Spinal cord (tissue), 9 donors: ENCODE measurements at regions not wholly inside any gene's neighbourhood (a gene's known extent, or its start where the extent isn't known, plus 50 kb on each side); places are given as distances from the start of the nearest gene placed in this dataset.

Experiments used
- DNase-seq, 6 donors: peaks; one replicate each; pipeline versions ENCODE4 v3.0.0 to v3.0.0-alpha.2; 2013 to 2015; ENCODE audit warnings: low spot score in 6 of 6, low read depth in 4 of 6
- H3K27ac ChIP-seq: one replicate; pipeline ENCODE4 v1.5.1; 2013; ENCODE audit warnings: low read depth, low read length, control low read depth
- H3K27me3 ChIP-seq: one replicate; pipeline ENCODE4 v1.6.1; 2013; ENCODE audit warnings: low read length; ENCODE audit not compliant: control insufficient read depth, insufficient read depth
- H3K36me3 ChIP-seq: one replicate; pipeline ENCODE4 v1.6.1; 2013; ENCODE audit warnings: low read length; ENCODE audit not compliant: control insufficient read depth, insufficient read depth
- H3K4me1 ChIP-seq: one replicate; pipeline ENCODE4 v1.6.1; 2013; ENCODE audit warnings: low read length; ENCODE audit not compliant: control insufficient read depth, insufficient read depth
- H3K4me3 ChIP-seq: one replicate; pipeline ENCODE4 v1.5.1; 2013; ENCODE audit warnings: low read depth, low read length, control low read depth
- H3K9me3 ChIP-seq: one replicate; pipeline ENCODE4 v1.6.1; 2013; ENCODE audit warnings: low read length; ENCODE audit not compliant: control insufficient read depth, insufficient read depth
- WGBS: methylation state at CpG from one replicate; pipeline ENCODE4 v1.1.5; 2013; ENCODE audit warnings: missing lambda C conversion rate; ENCODE audit not compliant: insufficient coverage; 5-methylcytosine and 5-hydroxymethylcytosine counted together
- donor health status: healthy.

GRCh38 chr19:27997069-27997468 lies 1215.9 kb downstream of the UQCRFS1 start:
- DNase-seq: no peak
- H3K4me1 ChIP-seq: no peaks in the 10 kb centered on the region
- WGBS: no CpG with 5 or more reads among the region's 2 CpGs
- H3K27me3 ChIP-seq: no peaks in the 10 kb centered on the region
- H3K4me3 ChIP-seq: no peak overlapping the region
- no peak overlapping the region for H3K27ac ChIP-seq
- H3K36me3 ChIP-seq: no peaks in the 10 kb centered on the region
- no peaks in the 10 kb centered on the region for H3K9me3 ChIP-seq

DNA sequence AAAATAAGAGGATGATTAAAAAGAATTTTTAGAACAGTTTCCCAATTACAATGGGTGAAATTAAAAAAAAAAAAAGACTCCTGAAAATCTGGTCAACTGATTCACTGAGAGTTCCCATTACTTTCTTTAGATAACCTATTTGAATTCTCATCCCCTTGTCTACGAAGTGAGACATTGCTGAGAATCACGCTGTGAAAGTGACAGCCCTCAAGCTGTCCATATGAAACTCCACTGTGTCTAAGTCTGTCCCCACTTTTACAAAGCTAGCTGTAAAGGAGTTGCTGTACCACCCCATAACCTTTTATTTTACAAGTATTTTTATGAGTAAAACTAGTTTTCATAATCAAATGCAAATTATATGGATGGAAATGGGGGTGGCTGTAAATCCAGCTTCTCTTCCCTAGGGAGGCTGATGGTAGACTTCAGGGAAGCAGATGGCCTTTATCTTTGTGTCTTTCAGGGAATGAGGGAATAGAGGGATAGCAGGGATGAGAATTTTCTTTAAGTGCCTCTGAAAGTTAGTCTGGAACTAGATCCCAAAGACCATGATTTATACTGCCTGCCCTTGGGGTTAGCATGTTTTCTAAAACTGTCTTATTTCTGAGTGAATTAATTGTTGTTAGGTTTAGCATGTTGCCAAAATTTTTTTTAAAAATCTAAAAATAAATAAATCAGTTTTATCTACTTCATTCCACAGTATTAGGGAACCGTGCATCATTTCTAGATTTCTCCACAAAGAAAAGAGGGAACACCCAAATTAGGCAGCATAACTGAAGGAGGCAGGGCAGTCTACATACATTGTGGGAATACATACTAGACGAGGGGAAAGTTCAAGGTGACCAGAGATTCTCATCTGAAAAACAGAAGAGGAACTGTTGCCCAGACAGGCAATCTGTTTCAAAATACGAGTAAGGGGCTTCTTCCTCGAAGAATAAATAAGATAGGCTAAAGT lies 1219.1 kb downstream of the UQCRFS1 start:
- H3K9me3 ChIP-seq: no peaks in the 10 kb centered on the region
- H3K27ac ChIP-seq: no peak overlapping the region
- H3K36me3 ChIP-seq: no peaks in the 10 kb centered on the region
- no peaks in the 10 kb centered on the region for H3K4me1 ChIP-seq
- no peaks in the 10 kb centered on the region for H3K27me3 ChIP-seq
- 58% methylated on average over 2 of the region's 6 CpGs for WGBS
- no peak overlapping the region for H3K4me3 ChIP-seq
- no peak for DNase-seq

DNA sequence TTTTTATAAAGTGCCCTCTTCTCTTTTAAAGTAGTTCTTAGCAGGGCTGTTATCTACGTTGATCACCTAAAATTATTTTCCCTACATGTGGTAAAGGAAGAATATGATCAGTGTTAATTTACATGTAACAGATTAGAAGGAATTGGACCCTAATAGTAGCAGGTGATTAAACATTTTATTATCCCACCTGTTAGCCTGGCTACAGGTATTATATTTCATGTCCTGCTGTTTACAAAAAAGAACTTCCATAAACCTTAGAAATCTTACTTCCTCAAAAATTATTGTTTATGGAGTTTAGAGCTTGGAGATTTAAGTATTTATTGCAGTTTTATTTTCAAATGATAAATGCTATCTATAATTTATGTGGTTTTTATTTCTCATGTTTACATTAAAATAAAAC lies 1226.7 kb downstream of the UQCRFS1 start:
- no peaks in the 10 kb centered on the region for H3K9me3 ChIP-seq
- H3K4me3 ChIP-seq: no peak overlapping the region
- H3K27me3 ChIP-seq: no peaks in the 10 kb centered on the region
- no CpG with 5 or more reads among the region's 1 CpG for WGBS
- no peaks in the 10 kb centered on the region for H3K4me1 ChIP-seq
- no peaks in the 10 kb centered on the region for H3K36me3 ChIP-seq
- DNase-seq: no peak
- H3K27ac ChIP-seq: no peak overlapping the region

DNA sequence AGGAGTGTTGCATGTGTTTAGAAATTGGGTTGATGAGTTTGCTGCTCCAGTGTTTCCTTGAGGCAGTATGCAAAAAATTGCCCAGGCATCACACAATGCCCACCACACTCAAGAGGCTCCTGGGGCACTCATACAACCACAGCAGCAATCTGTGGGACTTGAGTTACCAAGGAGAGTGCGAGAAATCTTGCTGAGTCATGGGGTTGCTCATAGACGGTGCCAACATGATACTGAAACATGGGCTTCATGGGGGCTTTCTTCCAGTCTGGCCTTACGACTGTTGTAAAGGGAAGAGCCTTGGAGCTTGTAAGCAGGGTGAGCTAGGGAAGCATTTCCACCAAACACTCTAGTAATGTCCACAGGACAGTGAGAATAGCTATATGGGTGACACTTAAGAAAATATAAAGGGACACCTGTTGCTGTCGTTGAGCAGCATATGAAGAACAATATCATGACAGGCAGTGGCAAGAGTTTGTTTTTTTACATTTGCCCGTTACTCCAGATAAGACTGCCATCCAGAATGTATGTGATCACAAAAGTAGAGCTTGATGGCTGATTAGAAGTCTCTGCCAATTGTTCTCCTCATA lies 1237.4 kb downstream of the UQCRFS1 start:
- H3K9me3 ChIP-seq: no peaks in the 10 kb centered on the region
- H3K36me3 ChIP-seq: no peaks in the 10 kb centered on the region
- DNase-seq: no peak
- H3K4me3 ChIP-seq: no peak overlapping the region
- WGBS: 67% methylated on average over 3 of the region's 5 CpGs
- no peak overlapping the region for H3K27ac ChIP-seq
- no peaks in the 10 kb centered on the region for H3K4me1 ChIP-seq
- H3K27me3 ChIP-seq: no peaks in the 10 kb centered on the region

- no peaks in the 10 kb centered on the region for H3K27me3 ChIP-seq
- no peak overlapping the region for H3K4me3 ChIP-seq
- WGBS: 29% methylated on average over 1 of the region's 2 CpGs
- no peak overlapping the region for H3K27ac ChIP-seq
- no peaks in the 10 kb centered on the region for H3K9me3 ChIP-seq
- H3K4me1 ChIP-seq: no peaks in the 10 kb centered on the region
- peak; percentile 35 to 90 (median 46) for DNase-seq
- H3K36me3 ChIP-seq: no peaks in the 10 kb centered on the region
These were observed 1238.9 kb downstream of the UQCRFS1 start for GRCh38 chr19:27974082-27974513.

- WGBS: 80% methylated on average over 4 of the region's 5 CpGs
- H3K36me3 ChIP-seq: no peaks in the 10 kb centered on the region
- H3K4me1 ChIP-seq: no peaks in the 10 kb centered on the region
- no peaks in the 10 kb centered on the region for H3K27me3 ChIP-seq
- no peak overlapping the region for H3K27ac ChIP-seq
- no peak for DNase-seq
- H3K4me3 ChIP-seq: no peak overlapping the region
- H3K9me3 ChIP-seq: no peaks in the 10 kb centered on the region
These were observed 1240.5 kb downstream of the UQCRFS1 start for GRCh38 chr19:27972291-27973040.

GRCh38 chr19:27971869-27972268 lies 1241.1 kb downstream of the UQCRFS1 start:
- no peak for DNase-seq
- no peak overlapping the region for H3K4me3 ChIP-seq
- no peaks in the 10 kb centered on the region for H3K9me3 ChIP-seq
- no CpG with 5 or more reads among the region's 2 CpGs for WGBS
- no peak overlapping the region for H3K27ac ChIP-seq
- no peaks in the 10 kb centered on the region for H3K27me3 ChIP-seq
- no peaks in the 10 kb centered on the region for H3K36me3 ChIP-seq
- H3K4me1 ChIP-seq: no peaks in the 10 kb centered on the region

DNA sequence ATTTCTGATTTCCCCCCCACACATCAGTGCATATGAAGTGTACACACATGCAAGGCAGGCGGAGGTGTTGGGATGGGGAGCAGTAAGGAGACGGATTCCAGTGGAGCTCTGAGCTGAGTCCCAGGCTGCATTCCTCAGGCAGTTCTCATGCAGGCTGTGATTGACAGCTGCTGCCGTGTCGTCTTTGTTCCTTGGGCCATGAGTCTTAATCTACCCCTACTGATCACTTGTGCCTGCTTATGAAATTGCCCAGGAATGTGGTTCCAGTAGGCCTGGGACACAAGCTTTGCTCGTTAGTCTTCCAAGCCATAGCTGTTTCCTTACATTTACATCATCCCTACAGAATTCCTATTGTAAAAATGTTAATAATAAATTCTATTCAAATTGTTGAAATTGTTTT lies 1241.9 kb downstream of the UQCRFS1 start:
- Histone ChIP-seq H3K36me3 (no peaks in the 10 kb centered on the region), H3K4me3 (no peak overlapping the region), H3K27me3 (no peaks in the 10 kb centered on the region), H3K27ac (no peak overlapping the region), H3K9me3 (no peaks in the 10 kb centered on the region), H3K4me1 (no peaks in the 10 kb centered on the region)
- WGBS: 11% methylated on average over 2 of the region's 5 CpGs
- no peak for DNase-seq

GRCh38 chr19:27966390-27966816 lies 1246.5 kb downstream of the UQCRFS1 start:
- Histone ChIP-seq H3K9me3 (no peaks in the 10 kb centered on the region), H3K4me1 (no peaks in the 10 kb centered on the region), H3K36me3 (no peaks in the 10 kb centered on the region), H3K27me3 (no peaks in the 10 kb centered on the region), H3K27ac (no peak overlapping the region), H3K4me3 (no peak overlapping the region)
- peak in 3 of 6 donors; percentile 17 to 76 (median 49) for DNase-seq
- WGBS: no CpG with 5 or more reads among the region's 2 CpGs
